K562 (cell line): ENCODE measurements at regions not wholly inside any gene's neighbourhood (a gene's known extent, or its start where the extent isn't known, plus 50 kb on each side); places are given as distances from the start of the nearest gene placed in this dataset.

ENCODE experiments used
- FOSL1 ChIP-seq: fragments of 200-800 bp; sonication (Bioruptor generic); conservative IDR thresholded peaks from 2 replicates; pipeline ENCODE4 v1.6.1; 2016; ENCODE audit warnings: missing genetic modification characterization, missing compliant biosample characterization
- MBD2 ChIP-seq: sonication (generic); IDR thresholded peaks from 2 replicates; pipeline ENCODE4 v1.6.1; 2016; ENCODE audit warnings: low read depth, borderline replicate concordance
- REST ChIP-seq, 2 experiments: fragments of 450-650 bp; formaldehyde crosslinking in 1 of 2; IDR thresholded peaks; 2 replicates each; pipeline versions ENCODE4 v1.4.0 to v1.6.1; 2014 to 2020; ENCODE audit warnings: mild to moderate bottlenecking in 2 of 2, borderline replicate concordance in 1 of 2, low read depth in 1 of 2

- TF ChIP-seq REST (IDR thresholded peaks at IDR 0.05; ENCODE audit: borderline replicate concordance), result no peak
- no peak for TF ChIP-seq REST (CRISPR knock-in tag; IDR thresholded peaks at IDR 0.05; ENCODE audit: low read depth)
- TF ChIP-seq FOSL1 (tag), result no peak
- no peak for TF ChIP-seq MBD2
Measured at GRCh38 chr4:136706942-136707341, 825.4 kb downstream of the PCDH18 start (continued).
